DND-41 (cell line): ENCODE measurements at regions not wholly inside any gene's neighbourhood (a gene's known extent, or its start where the extent isn't known, plus 50 kb on each side); places are given as distances from the start of the nearest gene placed in this dataset.

Experiments
- EZH2 ChIP-seq: IDR thresholded peaks from 3 replicates; pipeline ENCODE4 v1.6.1; 2012; ENCODE audit warnings: borderline replicate concordance, low read depth, mild to moderate bottlenecking, moderate library complexity, low read length, inconsistent platforms; ENCODE audit not compliant: severe bottlenecking
- TF ChIP-seq, protein P1 (sequence below): IDR thresholded peaks from 2 replicates; pipeline ENCODE4 v1.5.1; 2012; ENCODE audit warnings: borderline replicate concordance, low read length, moderate library complexity, mild to moderate bottlenecking; ENCODE audit not compliant: poor library complexity, severe bottlenecking; ENCODE audit errors: extremely low read depth

DNA sequence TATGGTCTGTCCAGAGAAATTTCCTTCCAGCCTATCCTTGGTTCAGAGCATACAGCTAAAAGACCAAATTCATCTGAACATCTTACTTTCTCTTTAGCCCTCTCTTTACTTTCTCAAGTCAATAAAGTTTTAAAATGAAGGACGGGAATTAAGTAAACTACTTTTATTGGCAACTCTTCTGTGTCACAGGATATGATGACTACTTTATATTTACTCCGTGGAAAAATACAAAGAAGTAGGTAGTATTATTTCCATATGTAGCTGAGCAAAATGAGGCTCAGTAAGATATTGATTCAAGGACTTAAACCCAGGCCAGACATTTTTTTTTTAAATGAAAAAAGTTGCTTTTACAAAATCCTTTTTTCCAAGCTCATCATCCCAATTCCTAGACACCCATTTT is 151.2 kb upstream of the DPYD start:
- no peak for TF ChIP-seq EZH2
- TF ChIP-seq, protein P1, sequence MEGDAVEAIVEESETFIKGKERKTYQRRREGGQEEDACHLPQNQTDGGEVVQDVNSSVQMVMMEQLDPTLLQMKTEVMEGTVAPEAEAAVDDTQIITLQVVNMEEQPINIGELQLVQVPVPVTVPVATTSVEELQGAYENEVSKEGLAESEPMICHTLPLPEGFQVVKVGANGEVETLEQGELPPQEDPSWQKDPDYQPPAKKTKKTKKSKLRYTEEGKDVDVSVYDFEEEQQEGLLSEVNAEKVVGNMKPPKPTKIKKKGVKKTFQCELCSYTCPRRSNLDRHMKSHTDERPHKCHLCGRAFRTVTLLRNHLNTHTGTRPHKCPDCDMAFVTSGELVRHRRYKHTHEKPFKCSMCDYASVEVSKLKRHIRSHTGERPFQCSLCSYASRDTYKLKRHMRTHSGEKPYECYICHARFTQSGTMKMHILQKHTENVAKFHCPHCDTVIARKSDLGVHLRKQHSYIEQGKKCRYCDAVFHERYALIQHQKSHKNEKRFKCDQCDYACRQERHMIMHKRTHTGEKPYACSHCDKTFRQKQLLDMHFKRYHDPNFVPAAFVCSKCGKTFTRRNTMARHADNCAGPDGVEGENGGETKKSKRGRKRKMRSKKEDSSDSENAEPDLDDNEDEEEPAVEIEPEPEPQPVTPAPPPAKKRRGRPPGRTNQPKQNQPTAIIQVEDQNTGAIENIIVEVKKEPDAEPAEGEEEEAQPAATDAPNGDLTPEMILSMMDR, result no peak
